ENCODE measurements at regions not wholly inside any gene's neighbourhood (a gene's known extent, or its start where the extent isn't known, plus 50 kb on each side); places are given as distances from the start of the nearest gene placed in this dataset.

GRCh38 chr9:24242576-24242975 lies 303.1 kb downstream of the IZUMO3 start:
- TF ChIP-seq CTCF (IDR thresholded peaks at IDR 0.05) (no peak), POLR2A (IDR thresholded peaks at IDR 0.05) (no peak)

Data from lower leg skin (tissue), 3 donors.